NCI-H1105 treated with DMSO at 0.1 percent for 48 hours (cell line): ENCODE measurements at regions not wholly inside any gene's neighbourhood (a gene's known extent, or its start where the extent isn't known, plus 50 kb on each side); places are given as distances from the start of the nearest gene placed in this dataset.

Experiments used
- DNase-seq: peaks from one replicate; lab custom pipeline; 2025; lab: John Stamatoyannopoulos, UW

- no peak for DNase-seq
Observed at GRCh38 chr7:106165337-106165736, 53.2 kb upstream of the SYPL1 start.

- no peak for DNase-seq
Observed at GRCh38 chr7:106163257-106163656, 51.1 kb upstream of the SYPL1 start.
